Stimulated activated CD8-positive, alpha-beta memory T cell treated with anti-CD3 and anti-CD28 coated beads, Interleukin-15, amount 100 ng/mL, for 1 hour (primary cell): ENCODE measurements at regions not wholly inside any gene's neighbourhood (a gene's known extent, or its start where the extent isn't known, plus 50 kb on each side); places are given as distances from the start of the nearest gene placed in this dataset.

Experiments
- DNase-seq: peaks from one replicate; pipeline ENCODE4 v3.0.0-alpha.2; 2020; ENCODE audit warnings: low read depth

- DNase-seq = no peak
Measured at GRCh38 chr11:128365044-128365443, 222.3 kb downstream of the ETS1 start.

- no peak for DNase-seq
Measured at GRCh38 chr11:128361451-128362020, 225.8 kb downstream of the ETS1 start.

- no peak for DNase-seq
Measured at GRCh38 chr11:128359515-128359914, 227.8 kb downstream of the ETS1 start.

- no peak for DNase-seq
Measured at GRCh38 chr11:128357073-128357472, 230.3 kb downstream of the ETS1 start.

- DNase-seq = no peak
Measured at GRCh38 chr11:128355558-128355957, 231.8 kb downstream of the ETS1 start.

DNA sequence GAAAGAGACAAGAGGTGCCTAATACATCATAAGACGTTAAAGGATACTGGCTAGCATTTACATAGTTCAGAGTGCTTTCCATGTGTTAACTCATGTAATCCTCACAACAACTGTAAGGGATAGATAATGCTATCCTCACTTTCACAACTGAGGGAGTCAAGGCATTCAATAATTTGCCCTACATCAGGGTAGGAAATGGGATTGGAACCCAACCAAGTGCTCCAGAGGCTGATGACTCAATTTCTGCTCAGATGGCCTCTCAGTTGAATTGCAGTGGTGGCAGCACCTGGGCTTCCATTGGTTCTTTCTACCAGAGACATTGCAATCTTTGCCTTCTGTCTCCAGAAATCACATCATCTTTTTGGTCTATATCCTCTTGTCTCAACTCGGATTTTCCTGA lies 232.9 kb downstream of the ETS1 start:
- no peak for DNase-seq

DNA sequence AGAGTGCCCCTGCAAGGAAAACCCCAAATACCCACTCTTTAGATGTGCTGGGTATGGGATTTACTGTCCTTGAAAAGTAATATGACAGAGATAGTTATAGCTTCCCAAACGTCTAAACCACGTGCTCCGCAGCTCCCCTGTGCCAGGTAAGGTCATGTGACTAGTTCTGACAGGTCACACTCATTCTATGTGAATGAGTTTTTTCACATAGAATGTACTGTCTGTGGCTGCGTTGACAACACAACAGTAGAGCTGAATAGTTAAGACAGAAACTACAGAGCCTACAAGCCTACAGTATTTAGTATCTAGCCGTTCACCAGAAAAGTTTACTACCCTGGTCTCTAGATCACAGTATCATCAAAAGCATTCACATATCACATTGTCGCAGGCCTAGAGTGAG lies 236.2 kb downstream of the ETS1 start:
- DNase-seq = no peak

GRCh38 chr11:128349650-128350299 lies 237.6 kb downstream of the ETS1 start:
- DNase-seq = no peak

- no peak for DNase-seq
Measured at GRCh38 chr11:128346804-128347203, 240.6 kb downstream of the ETS1 start.

- no peak for DNase-seq
Measured at GRCh38 chr11:128345316-128345715, 242.0 kb downstream of the ETS1 start.

- DNase-seq = no peak
Measured at GRCh38 chr11:128343870-128344269, 243.5 kb downstream of the ETS1 start.

DNA sequence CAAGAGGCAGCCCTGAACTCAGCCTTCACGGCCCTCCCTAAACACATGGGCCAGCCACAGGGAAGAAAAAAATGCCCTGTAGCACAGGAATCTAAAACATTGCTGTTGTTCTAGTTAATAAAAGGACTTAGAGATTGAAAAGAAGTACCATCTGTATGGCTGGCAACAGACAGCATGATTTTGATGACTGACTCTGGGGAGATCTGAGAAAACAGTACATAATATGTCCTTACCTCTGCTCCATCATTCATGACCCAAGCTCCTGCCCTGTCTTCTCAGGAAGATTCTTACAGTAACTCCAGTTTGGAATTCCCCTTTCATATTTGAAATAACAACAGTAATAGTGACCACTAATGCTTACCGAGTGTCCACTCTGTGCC lies 244.2 kb downstream of the ETS1 start:
- no peak for DNase-seq

DNA sequence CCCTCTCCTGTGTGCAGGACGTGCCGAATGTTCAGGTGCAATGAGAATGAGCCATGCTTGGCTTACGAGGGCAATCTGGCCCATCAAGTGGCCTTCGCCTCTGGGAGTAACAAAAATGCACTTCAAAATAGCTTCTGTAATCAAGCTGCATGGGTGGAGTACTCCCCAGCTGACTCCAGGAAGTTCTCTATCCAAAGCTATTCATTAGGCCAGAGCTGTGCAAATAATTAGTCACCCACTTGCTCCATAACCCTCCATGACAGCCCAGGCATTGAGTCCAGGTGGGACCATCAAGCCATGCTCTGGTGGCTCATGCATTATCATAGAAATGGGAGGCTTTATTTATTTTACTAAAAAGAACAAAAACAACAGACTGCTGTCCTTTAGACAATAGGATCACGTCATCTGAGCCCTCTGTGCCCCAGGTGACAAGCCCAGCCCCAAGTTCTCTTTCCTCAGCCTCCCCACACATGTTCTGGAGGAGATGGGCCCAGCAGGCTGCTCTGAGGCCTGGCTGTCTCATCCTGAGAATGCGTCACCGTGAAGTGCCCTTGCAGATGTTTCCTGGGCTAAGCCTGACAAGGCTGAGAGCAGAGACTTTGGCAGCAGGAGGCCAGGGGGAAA lies 244.7 kb downstream of the ETS1 start:
- no peak for DNase-seq

- DNase-seq = peak; percentile 31
Measured at GRCh38 chr11:128341280-128342248, 245.8 kb downstream of the ETS1 start.

GRCh38 chr11:128339792-128340191 lies 247.6 kb downstream of the ETS1 start:
- no peak for DNase-seq

DNA sequence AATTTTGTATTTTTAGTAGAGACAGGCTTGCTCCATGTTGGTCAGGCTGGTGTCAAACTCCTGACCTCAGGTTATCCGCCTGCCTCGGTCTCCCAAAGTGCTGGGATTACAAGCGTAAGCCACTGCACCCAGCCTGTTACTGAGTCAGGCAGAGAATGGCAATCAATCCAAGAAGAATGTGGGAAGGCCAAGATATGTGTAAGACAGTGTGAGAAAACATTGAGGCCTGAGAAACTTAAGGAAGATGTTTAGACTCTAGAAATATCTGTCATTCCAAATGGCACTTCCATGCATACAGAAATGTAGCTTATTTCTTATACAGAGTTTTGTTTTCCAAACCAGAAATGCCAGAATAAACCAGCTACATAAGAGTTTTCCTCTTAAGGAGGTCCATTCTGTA lies 248.5 kb downstream of the ETS1 start:
- DNase-seq = no peak

DNA sequence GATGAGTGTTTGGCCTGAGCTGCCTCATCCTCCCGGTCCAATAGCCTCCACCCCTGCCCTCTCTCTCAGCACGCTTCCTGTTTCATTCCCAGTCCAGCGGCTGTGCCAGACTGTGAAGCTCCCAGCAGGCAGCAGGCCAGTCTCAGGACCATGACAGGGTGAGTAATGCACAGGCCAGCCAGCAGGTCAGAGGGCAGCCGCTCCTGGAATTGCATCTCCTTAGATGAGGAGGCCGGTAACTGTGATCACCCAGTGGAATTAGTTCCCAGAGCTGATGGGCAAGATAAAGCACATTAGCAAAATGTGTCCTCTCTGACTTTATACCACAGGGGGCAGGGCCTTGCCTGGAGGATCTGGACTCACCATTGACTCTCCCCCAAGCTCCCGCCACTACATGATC lies 251.2 kb downstream of the ETS1 start:
- DNase-seq = no peak

DNA sequence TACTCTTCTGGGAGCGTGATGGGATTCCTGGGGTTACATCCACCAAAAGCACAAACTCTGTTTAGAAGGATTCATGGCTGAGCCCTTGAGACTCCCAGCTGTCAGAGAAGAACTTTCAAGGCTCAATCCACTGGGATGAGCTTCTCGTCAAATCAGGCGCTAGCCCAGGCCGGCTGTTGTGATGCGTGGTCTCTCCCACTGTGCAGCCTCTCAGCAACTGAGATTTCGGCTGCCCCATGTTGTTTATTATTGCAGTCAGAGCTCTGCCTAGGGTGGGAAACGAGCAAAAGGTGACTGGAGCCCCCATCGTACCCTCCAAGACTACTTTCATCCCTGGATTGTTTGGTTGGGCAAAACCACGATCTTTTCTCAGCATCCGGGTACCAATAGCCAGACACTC lies 251.6 kb downstream of the ETS1 start:
- no peak for DNase-seq

- DNase-seq = no peak
Measured at GRCh38 chr11:128334311-128335044, 252.9 kb downstream of the ETS1 start.

DNA sequence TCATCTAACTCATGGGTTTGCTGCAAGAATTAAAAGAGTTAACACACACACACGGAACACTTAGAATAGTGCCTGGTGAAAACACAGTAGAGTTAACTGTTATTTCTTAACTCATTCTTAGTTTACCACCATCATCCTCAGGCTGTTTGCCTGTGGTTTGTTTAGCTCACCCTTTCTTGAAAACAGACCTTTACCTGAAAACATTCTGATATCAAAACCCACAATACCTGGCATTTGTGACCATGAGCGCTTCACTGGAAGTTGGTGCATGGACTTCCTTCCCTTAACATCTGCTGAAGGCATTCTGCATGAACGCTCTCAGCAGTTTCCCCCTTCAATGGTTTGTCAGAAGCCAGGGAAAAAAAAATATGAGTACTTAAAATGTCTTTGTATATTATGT lies 256.0 kb downstream of the ETS1 start:
- no peak for DNase-seq

DNA sequence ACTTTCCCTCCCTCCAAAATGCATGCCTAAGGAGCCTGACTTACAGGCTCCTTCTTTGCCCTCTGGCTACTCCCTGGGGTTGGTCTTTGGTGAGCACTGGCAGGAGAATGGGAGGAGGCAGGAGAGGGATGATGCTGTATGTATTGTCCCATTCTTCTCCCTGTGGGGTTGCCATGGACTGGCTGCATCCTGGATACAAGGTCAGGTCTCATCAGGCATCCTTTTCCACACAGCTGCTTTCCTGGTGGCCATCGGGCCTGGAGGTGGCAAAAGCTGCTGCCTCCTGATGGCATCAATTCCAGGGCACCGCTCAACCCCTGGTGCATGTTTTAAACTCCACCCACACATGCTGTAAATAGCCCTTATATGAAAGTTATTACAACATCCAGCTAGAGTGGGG lies 257.2 kb downstream of the ETS1 start:
- no peak for DNase-seq

GRCh38 chr11:128328955-128329551 lies 258.3 kb downstream of the ETS1 start:
- no peak for DNase-seq
